ENCODE measurements at regions not wholly inside any gene's neighbourhood (a gene's known extent, or its start where the extent isn't known, plus 50 kb on each side); places are given as distances from the start of the nearest gene placed in this dataset.
"Not testable (repeated sequence)": the region's sequence is repeated elsewhere in the genome, so short reads cannot be mapped to it uniquely, and the experiment has no call there.

GRCh38 chr1:146656356-146657060 lies 281.6 kb upstream of the NBPF12 start:
- TF ChIP-seq CTCF (conservative IDR thresholded peaks at IDR 0.05); EZH2 (IDR thresholded peaks at IDR 0.05; ENCODE audit: low read depth): not testable (repeated sequence)
